HK-2 (cell line): ENCODE measurements at regions not wholly inside any gene's neighbourhood (a gene's known extent, or its start where the extent isn't known, plus 50 kb on each side); places are given as distances from the start of the nearest gene placed in this dataset.

ENCODE experiments used
- DNase-seq: peaks from one replicate; pipeline ENCODE4 v3.0.0-alpha.2; 2018; ENCODE audit not compliant: unreplicated experiment

GRCh38 chr2:2765839-2766495 lies 434.9 kb upstream of the MYT1L start:
- no peak for DNase-seq

GRCh38 chr2:2765176-2765800 lies 434.2 kb upstream of the MYT1L start:
- no peak for DNase-seq

GRCh38 chr2:2764739-2765138 lies 433.7 kb upstream of the MYT1L start:
- no peak for DNase-seq

GRCh38 chr2:2764001-2764355 lies 432.9 kb upstream of the MYT1L start:
- no peak for DNase-seq

- DNase-seq = no peak
Observed at GRCh38 chr2:2763351-2764000, 432.4 kb upstream of the MYT1L start.

GRCh38 chr2:2762913-2763312 lies 431.8 kb upstream of the MYT1L start:
- no peak for DNase-seq

GRCh38 chr2:2762166-2762908 lies 431.3 kb upstream of the MYT1L start:
- DNase-seq = no peak

- no peak for DNase-seq
Observed at GRCh38 chr2:2758793-2759367, 427.8 kb upstream of the MYT1L start.

- DNase-seq = no peak
Observed at GRCh38 chr2:2757764-2758163, 426.7 kb upstream of the MYT1L start.

- DNase-seq = no peak
Observed at GRCh38 chr2:2756886-2757285, 425.8 kb upstream of the MYT1L start.

GRCh38 chr2:2755990-2756389 lies 424.9 kb upstream of the MYT1L start:
- DNase-seq = no peak

- no peak for DNase-seq
Observed at GRCh38 chr2:2754940-2755339, 423.9 kb upstream of the MYT1L start.

- DNase-seq = no peak
Observed at GRCh38 chr2:2751715-2752315, 420.7 kb upstream of the MYT1L start.

GRCh38 chr2:2750867-2751714 lies 420.0 kb upstream of the MYT1L start:
- no peak for DNase-seq

GRCh38 chr2:2749206-2749598 lies 418.1 kb upstream of the MYT1L start:
- DNase-seq = no peak

- DNase-seq = no peak
Observed at GRCh38 chr2:2748399-2749205, 417.5 kb upstream of the MYT1L start.

GRCh38 chr2:2747797-2748301 lies 416.8 kb upstream of the MYT1L start:
- no peak for DNase-seq

- no peak for DNase-seq
Observed at GRCh38 chr2:2746731-2747130, 415.7 kb upstream of the MYT1L start.

- DNase-seq = no peak
Observed at GRCh38 chr2:2744958-2745715, 414.1 kb upstream of the MYT1L start.
